ENCODE measurements at regions not wholly inside any gene's neighbourhood (a gene's known extent, or its start where the extent isn't known, plus 50 kb on each side); places are given as distances from the start of the nearest gene placed in this dataset.

GRCh38 chr4:67019686-67020437 is 525.4 kb downstream of the CENPC start:
- H3K27me3 ChIP-seq = no peaks in the 10 kb centered on the region
- H3K4me1 ChIP-seq (ENCODE audit: insufficient read depth) = no peaks in the 10 kb centered on the region
- DNase-seq = no peak
- no peaks in the 10 kb centered on the region for H3K36me3 ChIP-seq
- WGBS, 3 donors = 19 to 21% (median 21%) methylated on average over 3 of the region's 3 CpGs
- intact Hi-C loops (cut with DNase I) = no loop called here
- no peak for TF ChIP-seq CTCF (IDR thresholded peaks at IDR 0.05)
- TF ChIP-seq POLR2A (IDR thresholded peaks at IDR 0.05) = no peak
- no peak for TF ChIP-seq EP300 (IDR thresholded peaks at IDR 0.05)
- H3K9me3 ChIP-seq = no peaks in the 10 kb centered on the region
- H3K27ac ChIP-seq = no peak overlapping the region
- H3K4me3 ChIP-seq = no peak overlapping the region

DNA sequence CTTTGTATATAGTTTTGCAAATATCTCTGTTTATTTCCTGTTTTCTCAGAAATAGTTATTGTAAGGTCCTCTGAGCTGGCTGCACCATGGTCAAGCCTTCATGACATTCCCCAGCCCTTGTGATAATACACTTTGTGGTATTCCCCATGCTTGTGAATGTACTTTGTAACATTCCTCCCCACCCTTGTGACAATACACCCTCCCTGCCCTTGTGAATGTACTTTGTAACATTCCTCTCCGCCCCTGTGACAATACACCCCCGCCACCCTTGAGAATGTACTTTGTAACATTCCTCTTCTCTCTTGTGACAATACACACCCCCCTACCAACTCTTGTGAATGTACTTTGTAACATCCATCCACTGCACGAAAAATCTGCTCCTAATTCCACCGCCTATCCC is 530.7 kb downstream of the CENPC start:
- no peak for DNase-seq
- H3K4me3 ChIP-seq = no peak overlapping the region
- TF ChIP-seq CTCF (IDR thresholded peaks at IDR 0.05) (no peak), POLR2A (IDR thresholded peaks at IDR 0.05) (no peak), EP300 (IDR thresholded peaks at IDR 0.05) (no peak)
- no peaks in the 10 kb centered on the region for H3K4me1 ChIP-seq (ENCODE audit: insufficient read depth)
- H3K27ac ChIP-seq = no peak overlapping the region
- H3K27me3 ChIP-seq = no peaks in the 10 kb centered on the region
- no peaks in the 10 kb centered on the region for H3K9me3 ChIP-seq
- WGBS, 3 donors = 93 to 94% (median 94%) methylated on average over 4 of the region's 4 CpGs
- intact Hi-C loops (cut with DNase I) = no loop called here
- no peaks in the 10 kb centered on the region for H3K36me3 ChIP-seq

DNA sequence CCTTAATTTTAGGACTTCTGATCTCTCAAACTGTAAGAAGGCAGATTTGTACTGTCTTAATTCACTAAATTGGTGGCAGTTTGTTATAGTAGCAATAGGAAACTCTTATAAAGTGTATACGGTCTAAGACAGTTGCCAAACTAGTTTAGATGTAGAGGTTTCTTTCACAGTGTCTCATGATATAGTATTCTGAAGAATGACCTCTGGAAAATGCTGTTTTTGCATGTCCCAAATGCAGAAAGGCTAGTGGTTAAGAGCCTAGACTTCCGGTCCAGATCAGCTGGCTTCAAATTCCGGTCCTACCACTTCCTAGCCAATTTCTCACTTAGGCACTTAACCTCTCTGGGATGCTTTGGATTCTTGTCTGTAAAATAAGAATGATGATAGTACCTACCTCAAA is 538.5 kb downstream of the CENPC start:
- H3K9me3 ChIP-seq = no peaks in the 10 kb centered on the region
- H3K4me3 ChIP-seq = no peak overlapping the region
- H3K27ac ChIP-seq = no peak overlapping the region
- WGBS, 3 donors = 76 to 84% (median 84%) methylated on average over 3 of the region's 3 CpGs
- no peaks in the 10 kb centered on the region for H3K27me3 ChIP-seq
- H3K36me3 ChIP-seq = no peaks in the 10 kb centered on the region
- no peak for DNase-seq
- H3K4me1 ChIP-seq (ENCODE audit: insufficient read depth) = no peaks in the 10 kb centered on the region
- intact Hi-C loops (cut with DNase I) = no loop called here
- no peak for TF ChIP-seq CTCF (IDR thresholded peaks at IDR 0.05)
- TF ChIP-seq EP300 (IDR thresholded peaks at IDR 0.05) = no peak
- no peak for TF ChIP-seq POLR2A (IDR thresholded peaks at IDR 0.05)

DNA sequence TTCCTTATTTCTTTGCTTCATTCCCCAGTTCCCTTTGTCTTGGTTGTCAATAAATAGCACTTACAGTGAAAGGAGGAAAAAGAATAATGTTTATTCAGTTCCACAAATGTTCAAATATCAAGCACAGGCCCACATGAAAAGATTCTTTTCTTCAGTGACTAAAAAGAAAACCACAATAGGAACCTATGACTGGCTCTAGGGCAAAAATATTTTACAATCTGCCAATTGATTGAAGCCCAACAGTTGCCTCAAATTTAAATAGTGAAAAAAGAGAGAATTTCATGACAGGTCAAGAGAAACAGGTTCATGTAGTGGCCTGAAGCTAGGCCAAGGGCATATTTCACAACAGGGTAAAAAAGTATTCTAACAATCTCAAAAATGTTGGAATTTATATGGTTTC is 553.8 kb downstream of the CENPC start:
- Histone ChIP-seq H3K27ac (no peak overlapping the region), H3K27me3 (no peaks in the 10 kb centered on the region), H3K9me3 (no peaks in the 10 kb centered on the region), H3K36me3 (no peaks in the 10 kb centered on the region), H3K4me1 (ENCODE audit: insufficient read depth) (no peaks in the 10 kb centered on the region), H3K4me3 (no peak overlapping the region)
- TF ChIP-seq EP300 (IDR thresholded peaks at IDR 0.05) (no peak), CTCF (IDR thresholded peaks at IDR 0.05) (no peak), POLR2A (IDR thresholded peaks at IDR 0.05) (no peak)
- DNase-seq = no peak
- intact Hi-C loops (cut with DNase I) = no loop called here

All from ovary (tissue), 7 donors.